Esophagus squamous epithelium (tissue), 5 donors: ENCODE measurements at regions not wholly inside any gene's neighbourhood (a gene's known extent, or its start where the extent isn't known, plus 50 kb on each side); places are given as distances from the start of the nearest gene placed in this dataset.

Experiments
- DNase-seq: peaks from one replicate; lab custom pipeline; 2025; lab: John Stamatoyannopoulos, UW
- H3K27ac ChIP-seq, 4 donors: fragments of 200-600 bp; sonication (generic); one replicate each; pipeline ENCODE4 v1.5.1; 2016 to 2019; ENCODE audit warnings: mild to moderate bottlenecking in 1 of 4
- H3K27me3 ChIP-seq, 4 donors: fragments of 200-600 bp; sonication (generic); 1 replicate in 3 of 4; 2 replicates in 1 of 4; pipeline versions ENCODE4 v1.5.1 to v1.6.0; 2017 to 2021; ENCODE audit warnings: antibody characterized with exemption in 1 of 4
- H3K36me3 ChIP-seq, 3 donors: fragments of 200-600 bp; sonication (generic); one replicate each; pipeline ENCODE4 v1.5.1; 2016 to 2019
- H3K4me1 ChIP-seq, 3 donors: fragments of 200-600 bp; sonication (generic); one replicate each; pipeline ENCODE4 v1.5.1; 2017 to 2019
- H3K4me3 ChIP-seq, 4 donors: fragments of 200-600 bp; sonication (generic); 1 replicate in 3 of 4; 2 replicates in 1 of 4; pipeline ENCODE4 v1.5.1; 2016 to 2019; ENCODE audit warnings: mild to moderate bottlenecking in 2 of 4, moderate library complexity in 1 of 4
- H3K9me3 ChIP-seq, 3 donors: fragments of 200-600 bp; sonication (generic); one replicate each; pipeline ENCODE4 v1.5.1; 2016 to 2019
- CTCF ChIP-seq, 6 experiments: fragments of 450-650 bp in 4 of 6; fragments of 200-600 bp in 2 of 6; sonication (generic) in 2 of 6; IDR thresholded peaks; one replicate each; pipeline ENCODE4 v1.5.1; 2016 to 2019; ENCODE audit warnings: antibody characterized with exemption in 6 of 6, mild to moderate bottlenecking in 4 of 6, moderate library complexity in 4 of 6
- POLR2A ChIP-seq, 4 donors: fragments of 450-650 bp; IDR thresholded peaks; one replicate each; pipeline ENCODE4 v1.6.1; 2017; ENCODE audit warnings: antibody characterized with exemption in 4 of 4, mild to moderate bottlenecking in 4 of 4, moderate library complexity in 3 of 4
- WGBS, 2 donors: methylation state at CpG; one replicate each; pipeline ENCODE4 v1.1.5; 2018; 5-methylcytosine and 5-hydroxymethylcytosine counted together
- intact Hi-C: fragments of 100-400 bp; cut with DNase I; formaldehyde crosslinking; loops from one replicate; pipeline ENCODE4 v1.15.0; 2022
- donor health status: DM: yes; HTN: yes; CAD: no.

GRCh38 chr17:71748872-71749271, 371.9 kb upstream of the SOX9 start:
- peaks cover 0 to 5% (median 0%) of the 10 kb centered on the region in 4 donors for H3K27me3 ChIP-seq
- TF ChIP-seq POLR2A (IDR thresholded peaks at IDR 0.05), result no peak
- TF ChIP-seq CTCF (IDR thresholded peaks at IDR 0.05), result no peak
- no peaks in the 10 kb centered on the region for H3K9me3 ChIP-seq
- no peak for DNase-seq
- H3K4me1 ChIP-seq, result no peaks in the 10 kb centered on the region
- no peak overlapping the region for H3K27ac ChIP-seq
- H3K4me3 ChIP-seq, result no peak overlapping the region
- no peaks in the 10 kb centered on the region for H3K36me3 ChIP-seq
- intact Hi-C loops, result no loop called here

DNA sequence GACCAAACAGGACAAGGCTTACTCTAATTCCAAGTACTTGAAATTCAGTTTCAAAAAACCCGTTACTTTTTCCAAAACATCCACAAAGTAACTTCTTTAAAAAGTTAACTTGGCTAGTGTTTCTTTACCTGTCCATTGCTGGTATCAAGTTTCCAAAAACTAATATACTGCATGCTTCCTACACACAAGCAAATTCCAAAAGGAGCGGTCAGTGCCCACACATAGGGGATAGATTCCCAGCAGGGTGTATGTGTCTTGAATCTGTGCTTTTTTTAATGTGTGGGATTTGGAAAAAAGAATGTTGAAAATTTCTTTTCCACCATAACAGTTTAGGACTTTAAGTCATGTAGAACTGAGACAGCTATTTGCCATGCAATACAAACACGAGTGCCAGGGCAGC, 367.8 kb upstream of the SOX9 start:
- Histone ChIP-seq H3K4me3 (no peak overlapping the region), H3K27me3 (peaks cover 0 to 5% (median 0%) of the 10 kb centered on the region in 4 donors), H3K9me3 (no peaks in the 10 kb centered on the region), H3K36me3 (no peaks in the 10 kb centered on the region), H3K4me1 (no peaks in the 10 kb centered on the region), H3K27ac (no peak overlapping the region)
- TF ChIP-seq POLR2A (IDR thresholded peaks at IDR 0.05) (no peak), CTCF (IDR thresholded peaks at IDR 0.05) (no peak)
- intact Hi-C loops, result no loop called here
- DNase-seq, result no peak
- 71 to 90% methylated on average over 3 of the region's 3 CpGs for WGBS, 2 donors

- DNase-seq, result no peak
- Histone ChIP-seq H3K36me3 (no peaks in the 10 kb centered on the region), H3K27me3 (peaks cover 0 to under 1% (median 0%) of the 10 kb centered on the region in 4 donors), H3K27ac (no peak overlapping the region), H3K9me3 (no peaks in the 10 kb centered on the region), H3K4me3 (no peak overlapping the region), H3K4me1 (no peaks in the 10 kb centered on the region)
- TF ChIP-seq CTCF (IDR thresholded peaks at IDR 0.05), result no peak
- no peak for TF ChIP-seq POLR2A (IDR thresholded peaks at IDR 0.05)
- intact Hi-C loops, result no loop called here
- WGBS, 2 donors, result 50 to 79% methylated on average over 5 of the region's 5 CpGs
These were observed 363.7 kb upstream of the SOX9 start for GRCh38 chr17:71757156-71757555.

- 92 to 95% methylated on average over 1 of the region's 1 CpG for WGBS, 2 donors
- H3K4me1 ChIP-seq, result no peaks in the 10 kb centered on the region
- TF ChIP-seq POLR2A (IDR thresholded peaks at IDR 0.05) (no peak), CTCF (IDR thresholded peaks at IDR 0.05) (no peak)
- intact Hi-C loops, result no loop called here
- no peak overlapping the region for H3K27ac ChIP-seq
- no peaks in the 10 kb centered on the region for H3K36me3 ChIP-seq
- H3K4me3 ChIP-seq, result no peak overlapping the region
- H3K9me3 ChIP-seq, result no peaks in the 10 kb centered on the region
- no peak for DNase-seq
- no peaks in the 10 kb centered on the region for H3K27me3 ChIP-seq
These were observed 362.9 kb upstream of the SOX9 start for GRCh38 chr17:71757956-71758355.

DNA sequence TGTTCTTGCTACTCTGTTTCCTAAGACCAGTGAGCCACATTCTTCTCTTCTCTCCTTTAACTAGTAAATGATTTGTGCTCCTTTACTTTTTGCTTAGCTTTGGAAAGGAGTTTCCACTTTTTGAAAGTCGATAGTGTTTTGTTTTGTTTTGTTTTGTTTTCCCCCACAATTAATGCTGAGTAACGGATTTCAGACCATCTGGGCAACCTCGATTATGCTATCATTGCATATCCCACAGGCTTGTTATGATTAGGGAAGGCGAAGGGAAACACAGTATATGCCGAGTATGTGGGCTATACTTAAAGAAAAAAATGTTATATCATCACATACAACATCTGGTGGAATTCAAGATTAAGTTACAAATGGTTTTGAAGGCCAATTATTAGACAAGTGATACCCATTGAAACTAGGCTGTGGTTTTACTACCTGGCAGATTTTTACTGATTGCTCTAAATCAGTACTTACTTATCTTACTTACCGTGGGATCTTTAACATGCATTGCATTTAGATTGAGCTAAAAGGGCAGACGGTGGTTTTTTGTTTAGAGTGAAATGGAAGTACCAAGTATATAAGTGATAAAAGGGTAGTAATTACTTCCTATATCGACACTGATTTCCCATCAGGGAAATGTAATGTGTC, 361.3 kb upstream of the SOX9 start:
- Histone ChIP-seq H3K27ac (no peak overlapping the region), H3K4me1 (no peaks in the 10 kb centered on the region), H3K9me3 (no peaks in the 10 kb centered on the region), H3K27me3 (no peaks in the 10 kb centered on the region), H3K4me3 (no peak overlapping the region), H3K36me3 (no peaks in the 10 kb centered on the region)
- intact Hi-C loops, result no loop called here
- DNase-seq, result no peak
- 60 to 70% methylated on average over 8 of the region's 8 CpGs for WGBS, 2 donors
- no peak for TF ChIP-seq POLR2A (IDR thresholded peaks at IDR 0.05)
- no peak for TF ChIP-seq CTCF (IDR thresholded peaks at IDR 0.05)
